ENCODE measurements at regions not wholly inside any gene's neighbourhood (a gene's known extent, or its start where the extent isn't known, plus 50 kb on each side); places are given as distances from the start of the nearest gene placed in this dataset.

DNA sequence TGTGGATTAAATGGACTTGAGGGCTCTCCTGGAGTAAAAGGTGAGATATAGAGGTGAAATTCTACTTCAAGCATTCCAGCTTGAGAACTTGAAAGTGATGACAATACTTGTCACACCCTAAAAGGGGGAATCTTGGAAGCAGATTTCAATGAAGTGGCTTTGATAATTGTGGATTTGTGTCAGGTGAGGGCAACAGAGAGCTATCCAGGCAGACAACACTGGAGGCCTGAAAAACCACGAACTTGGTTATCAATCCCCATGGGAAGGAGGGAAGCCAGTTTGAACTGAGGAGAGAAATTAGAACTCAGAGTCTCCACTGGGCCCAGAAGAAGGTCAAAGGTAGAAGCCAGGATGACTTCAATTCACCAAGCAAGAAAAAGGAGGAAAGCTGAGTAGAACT lies 263.9 kb downstream of the FIGN start:
- Histone ChIP-seq H3K27me3 (no peaks in the 10 kb centered on the region), H3K4me1 (no peaks in the 10 kb centered on the region), H3K9me3 (no peaks in the 10 kb centered on the region), H3K36me3 (replicated peaks in 1 of 2; ENCODE audit: insufficient read depth in 1 of 2, low read depth in 2 of 2) (no peaks in the 10 kb centered on the region), H3K4me3 (no peak overlapping the region), H3K27ac (no peak overlapping the region)
- intact Hi-C loops (cut with DNase I), result no loop called here
- 0% methylated on average over 1 of the region's 1 CpG for WGBS, 2 donors
- TF ChIP-seq POLR2A (IDR thresholded peaks at IDR 0.05), result no peak
- TF ChIP-seq, protein P1, sequence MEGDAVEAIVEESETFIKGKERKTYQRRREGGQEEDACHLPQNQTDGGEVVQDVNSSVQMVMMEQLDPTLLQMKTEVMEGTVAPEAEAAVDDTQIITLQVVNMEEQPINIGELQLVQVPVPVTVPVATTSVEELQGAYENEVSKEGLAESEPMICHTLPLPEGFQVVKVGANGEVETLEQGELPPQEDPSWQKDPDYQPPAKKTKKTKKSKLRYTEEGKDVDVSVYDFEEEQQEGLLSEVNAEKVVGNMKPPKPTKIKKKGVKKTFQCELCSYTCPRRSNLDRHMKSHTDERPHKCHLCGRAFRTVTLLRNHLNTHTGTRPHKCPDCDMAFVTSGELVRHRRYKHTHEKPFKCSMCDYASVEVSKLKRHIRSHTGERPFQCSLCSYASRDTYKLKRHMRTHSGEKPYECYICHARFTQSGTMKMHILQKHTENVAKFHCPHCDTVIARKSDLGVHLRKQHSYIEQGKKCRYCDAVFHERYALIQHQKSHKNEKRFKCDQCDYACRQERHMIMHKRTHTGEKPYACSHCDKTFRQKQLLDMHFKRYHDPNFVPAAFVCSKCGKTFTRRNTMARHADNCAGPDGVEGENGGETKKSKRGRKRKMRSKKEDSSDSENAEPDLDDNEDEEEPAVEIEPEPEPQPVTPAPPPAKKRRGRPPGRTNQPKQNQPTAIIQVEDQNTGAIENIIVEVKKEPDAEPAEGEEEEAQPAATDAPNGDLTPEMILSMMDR (IDR thresholded peaks at IDR 0.05), result peak in 5 of 7 experiments; percentile 7 to 37 (median 33)
- no peak for ATAC-seq
- no peak for DNase-seq

DNA sequence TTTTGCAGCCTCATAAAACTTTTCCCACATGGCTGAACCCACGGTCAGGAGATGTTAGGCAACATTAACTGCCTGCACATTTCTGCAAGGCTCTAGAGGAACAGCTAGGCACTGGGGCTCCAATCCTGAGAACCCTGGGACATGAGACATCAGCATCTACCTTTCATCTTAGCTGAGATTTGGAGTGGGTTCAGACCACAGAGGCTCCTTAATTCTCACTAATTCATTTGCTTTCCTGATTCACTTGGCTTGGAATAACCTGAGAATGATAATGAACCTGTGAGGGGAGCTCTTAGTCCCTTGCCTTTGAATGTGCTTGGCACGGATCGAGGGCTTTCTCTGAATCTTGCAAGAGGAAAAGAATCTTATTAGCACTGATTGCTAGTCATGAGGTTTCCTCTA lies 266.2 kb downstream of the FIGN start:
- no peak for TF ChIP-seq POLR2A (IDR thresholded peaks at IDR 0.05)
- TF ChIP-seq, protein P1 (IDR thresholded peaks at IDR 0.05), result no peak
- WGBS, 2 donors, result 20 to 29% methylated on average over 2 to 3 of the region's 3 CpGs
- Histone ChIP-seq H3K9me3 (no peaks in the 10 kb centered on the region), H3K36me3 (replicated peaks in 1 of 2; ENCODE audit: insufficient read depth in 1 of 2, low read depth in 2 of 2) (no peaks in the 10 kb centered on the region), H3K27ac (no peak overlapping the region), H3K27me3 (no peaks in the 10 kb centered on the region), H3K4me3 (no peak overlapping the region), H3K4me1 (no peaks in the 10 kb centered on the region)
- intact Hi-C loops (cut with DNase I), result no loop called here
- ATAC-seq, result no peak
- DNase-seq, result no peak

DNA sequence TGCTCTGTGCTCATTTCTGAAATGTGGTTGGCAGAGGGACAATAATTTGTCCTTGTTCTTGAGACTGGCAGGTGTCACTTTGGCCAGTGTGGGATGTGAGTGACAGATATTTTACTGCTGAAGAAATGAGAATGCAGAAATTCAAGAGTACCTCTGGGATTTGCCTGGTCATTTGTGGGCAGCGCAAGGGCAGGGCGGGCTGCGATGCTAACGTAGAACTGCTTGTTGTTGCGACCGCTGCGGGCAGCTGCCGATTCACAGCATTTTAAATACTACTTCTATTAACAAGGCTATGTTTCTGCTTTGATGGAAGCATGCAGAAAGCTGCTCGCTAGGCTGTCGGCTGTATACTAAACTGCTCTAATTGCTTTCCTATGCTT lies 268.6 kb downstream of the FIGN start:
- no peaks in the 10 kb centered on the region for H3K36me3 ChIP-seq (replicated peaks in 1 of 2; ENCODE audit: insufficient read depth in 1 of 2, low read depth in 2 of 2)
- no peaks in the 10 kb centered on the region for H3K9me3 ChIP-seq
- no peaks in the 10 kb centered on the region for H3K27me3 ChIP-seq
- no peaks in the 10 kb centered on the region for H3K4me1 ChIP-seq
- WGBS, 2 donors, result 76 to 86% methylated on average over 10 of the region's 10 CpGs
- H3K27ac ChIP-seq, result no peak overlapping the region
- intact Hi-C loops (cut with DNase I), result no loop called here
- H3K4me3 ChIP-seq, result no peak overlapping the region
- DNase-seq (no peak), ATAC-seq (no peak)
- TF ChIP-seq, protein P1 (IDR thresholded peaks at IDR 0.05), result no peak
- no peak for TF ChIP-seq POLR2A (IDR thresholded peaks at IDR 0.05)

DNA sequence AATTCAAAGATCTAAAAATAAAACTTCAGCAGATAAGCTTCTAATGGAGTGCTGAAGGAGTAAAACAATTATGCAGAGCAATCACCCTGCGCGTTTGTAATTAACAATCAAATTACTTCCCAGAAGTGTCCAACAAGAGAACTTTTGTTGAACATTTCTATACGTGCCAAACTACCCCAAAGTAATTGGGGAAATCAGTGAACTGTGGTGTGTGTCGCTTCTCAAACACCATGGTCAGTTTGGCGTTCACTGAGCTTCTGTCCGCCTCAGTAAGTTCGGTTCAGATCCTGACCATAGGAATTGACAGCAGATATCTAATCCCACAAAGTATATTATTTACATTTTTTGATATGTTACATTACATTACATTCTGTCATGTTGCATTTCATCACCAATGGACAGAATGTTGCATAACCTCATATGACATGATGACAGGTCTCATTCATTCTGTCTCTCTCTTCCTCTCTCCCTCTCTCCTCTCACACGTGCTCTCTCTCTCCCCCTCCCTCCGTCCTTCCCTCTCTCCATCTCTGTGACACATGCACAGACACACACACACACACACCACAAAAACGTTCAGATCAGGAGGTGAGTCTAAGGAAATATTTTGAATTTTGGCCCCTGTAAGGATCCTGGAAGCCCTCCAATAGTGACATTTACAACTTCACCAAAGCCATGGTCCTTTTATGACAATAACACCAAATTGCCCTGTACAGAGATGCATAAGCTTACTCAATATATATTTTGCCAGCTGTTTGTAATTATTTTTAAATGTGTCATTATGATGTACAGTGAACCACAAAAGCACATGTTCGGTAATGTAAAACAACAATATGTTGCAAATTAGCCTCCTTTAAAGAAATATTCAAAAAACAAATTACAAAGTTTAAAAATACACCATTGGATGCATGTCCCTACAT lies 269.2 kb downstream of the FIGN start:
- 61 to 67% methylated on average over 11 of the region's 11 CpGs for WGBS, 2 donors
- ATAC-seq, result no peak

More for the DNA sequence above, 269.2 kb downstream of the FIGN start:
- Histone ChIP-seq H3K27me3 (no peaks in the 10 kb centered on the region), H3K36me3 (replicated peaks in 1 of 2; ENCODE audit: insufficient read depth in 1 of 2, low read depth in 2 of 2) (no peaks in the 10 kb centered on the region), H3K4me3 (no peak overlapping the region), H3K9me3 (no peaks in the 10 kb centered on the region), H3K4me1 (no peaks in the 10 kb centered on the region), H3K27ac (no peak overlapping the region)
- intact Hi-C loops (cut with DNase I), result no loop called here
- DNase-seq, result no peak
- TF ChIP-seq, protein P1 (IDR thresholded peaks at IDR 0.05), result no peak
- no peak for TF ChIP-seq POLR2A (IDR thresholded peaks at IDR 0.05)

Measured in body of pancreas (tissue), 4 donors.